MM.1S (cell line): ENCODE measurements at regions not wholly inside any gene's neighbourhood (a gene's known extent, or its start where the extent isn't known, plus 50 kb on each side); places are given as distances from the start of the nearest gene placed in this dataset.

ENCODE experiments used
- DNase-seq: peaks from one replicate; pipeline ENCODE4 v3.0.0-alpha.2; 2015
- H2AFZ ChIP-seq: fragments of 300-600 bp; sonication (generic); 2 replicates; pipeline ENCODE4 v1.6.0; 2016; ENCODE audit warnings: antibody characterized with exemption, low read length
- H3F3A ChIP-seq: fragments of 300-600 bp; sonication (generic); 2 replicates; pipeline ENCODE4 v1.6.1; 2016; ENCODE audit warnings: mild to moderate bottlenecking, antibody characterized with exemption, low read length, moderate library complexity, mixed read lengths; ENCODE audit not compliant: insufficient read depth
- H3K27ac ChIP-seq: fragments of 300-600 bp; sonication (generic); 2 replicates; pipeline ENCODE4 v1.5.1; 2016; ENCODE audit warnings: mild to moderate bottlenecking, low read length
- H3K27me3 ChIP-seq: fragments of 300-600 bp; sonication (generic); replicated peaks from 2 replicates; pipeline ENCODE4 v1.6.0; 2016; ENCODE audit warnings: low read length; ENCODE audit not compliant: insufficient read depth
- H3K36me3 ChIP-seq: fragments of 300-600 bp; sonication (generic); replicated peaks from 2 replicates; pipeline ENCODE4 v1.6.1; 2016; ENCODE audit warnings: mild to moderate bottlenecking, low read length, mixed read lengths; ENCODE audit not compliant: insufficient read depth
- H3K4me1 ChIP-seq: fragments of 300-600 bp; sonication (generic); 2 replicates; pipeline ENCODE4 v1.6.1; 2016; ENCODE audit warnings: low read length, mixed read lengths
- H3K4me2 ChIP-seq: fragments of 300-600 bp; sonication (generic); 2 replicates; pipeline ENCODE4 v1.6.0; 2016; ENCODE audit warnings: low read depth, low read length
- H3K4me3 ChIP-seq: fragments of 300-600 bp; sonication (generic); 2 replicates; pipeline ENCODE4 v1.5.1; 2016; ENCODE audit warnings: low read length, mixed read lengths
- H3K79me2 ChIP-seq: fragments of 300-600 bp; sonication (generic); 2 replicates; pipeline ENCODE4 v1.6.1; 2016; ENCODE audit warnings: mixed run types, low read length, mixed read lengths
- H3K9ac ChIP-seq: fragments of 300-600 bp; sonication (generic); 2 replicates; pipeline ENCODE4 v1.6.1; 2016; ENCODE audit warnings: low read length, mixed read lengths
- H3K9me2 ChIP-seq: fragments of 300-600 bp; sonication (generic); replicated peaks from 2 replicates; pipeline ENCODE4 v1.6.1; 2016; ENCODE audit warnings: mild to moderate bottlenecking, low read length, mixed read lengths; ENCODE audit not compliant: insufficient read depth
- H3K9me3 ChIP-seq: fragments of 300-600 bp; sonication (generic); replicated peaks from 2 replicates; pipeline ENCODE4 v1.6.1; 2016; ENCODE audit warnings: mild to moderate bottlenecking, low read length, mixed read lengths; ENCODE audit not compliant: insufficient read depth
- H4K20me1 ChIP-seq: fragments of 300-600 bp; sonication (generic); 2 replicates; pipeline ENCODE4 v1.6.1; 2016; ENCODE audit warnings: mild to moderate bottlenecking, low read length, moderate library complexity, mixed read lengths; ENCODE audit not compliant: insufficient read depth
- EZH2 ChIP-seq: fragments of 300-600 bp; sonication (generic); optimal IDR thresholded peaks from 2 replicates; pipeline ENCODE3; 2017; ENCODE audit warnings: low read depth, mild to moderate bottlenecking, antibody characterized with exemption, low read length, mixed read lengths
- EZH2phosphoT487 ChIP-seq: fragments of 300-600 bp; sonication (generic); IDR thresholded peaks from 2 replicates; pipeline ENCODE4 v1.6.1; 2018; ENCODE audit warnings: antibody characterized with exemption, low read length
- TF ChIP-seq, protein P1 (sequence below): fragments of 300-600 bp; sonication (generic); IDR thresholded peaks from 2 replicates; pipeline ENCODE4 v1.5.1; 2016; ENCODE audit warnings: antibody characterized with exemption, low read length, mixed read lengths

DNA sequence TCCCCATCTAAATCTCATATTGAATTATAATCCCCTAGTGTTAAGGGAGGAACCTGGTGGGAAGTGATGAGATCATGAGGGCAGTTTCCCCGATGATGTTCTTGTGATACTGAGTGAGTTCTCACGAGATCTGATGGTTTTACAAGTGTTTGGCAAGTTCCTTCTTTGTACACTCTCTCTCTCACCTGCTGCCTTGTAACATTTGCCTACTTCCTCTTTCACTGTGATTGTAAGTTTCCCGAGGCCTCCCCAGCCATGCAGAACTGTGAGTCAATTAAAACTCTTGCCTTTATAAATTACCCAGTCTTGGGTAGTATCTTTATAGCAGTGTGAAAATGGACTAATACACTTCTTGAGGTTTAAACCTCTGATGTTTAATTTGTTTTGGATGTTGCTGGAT lies 177.5 kb downstream of the CD8B2 start:
- TF ChIP-seq EZH2 (no peak), EZH2phosphoT487 (no peak)
- TF ChIP-seq, protein P1, sequence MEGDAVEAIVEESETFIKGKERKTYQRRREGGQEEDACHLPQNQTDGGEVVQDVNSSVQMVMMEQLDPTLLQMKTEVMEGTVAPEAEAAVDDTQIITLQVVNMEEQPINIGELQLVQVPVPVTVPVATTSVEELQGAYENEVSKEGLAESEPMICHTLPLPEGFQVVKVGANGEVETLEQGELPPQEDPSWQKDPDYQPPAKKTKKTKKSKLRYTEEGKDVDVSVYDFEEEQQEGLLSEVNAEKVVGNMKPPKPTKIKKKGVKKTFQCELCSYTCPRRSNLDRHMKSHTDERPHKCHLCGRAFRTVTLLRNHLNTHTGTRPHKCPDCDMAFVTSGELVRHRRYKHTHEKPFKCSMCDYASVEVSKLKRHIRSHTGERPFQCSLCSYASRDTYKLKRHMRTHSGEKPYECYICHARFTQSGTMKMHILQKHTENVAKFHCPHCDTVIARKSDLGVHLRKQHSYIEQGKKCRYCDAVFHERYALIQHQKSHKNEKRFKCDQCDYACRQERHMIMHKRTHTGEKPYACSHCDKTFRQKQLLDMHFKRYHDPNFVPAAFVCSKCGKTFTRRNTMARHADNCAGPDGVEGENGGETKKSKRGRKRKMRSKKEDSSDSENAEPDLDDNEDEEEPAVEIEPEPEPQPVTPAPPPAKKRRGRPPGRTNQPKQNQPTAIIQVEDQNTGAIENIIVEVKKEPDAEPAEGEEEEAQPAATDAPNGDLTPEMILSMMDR: no peak
- no peak for DNase-seq
- Histone ChIP-seq H3K27me3 (no peaks in the 10 kb centered on the region), H3K4me1 (no peaks in the 10 kb centered on the region), H3K27ac (no peak overlapping the region), H3K4me2 (no peak overlapping the region), H2AFZ (no peak overlapping the region), H3K9me3 (no peaks in the 10 kb centered on the region), H3K36me3 (no peaks in the 10 kb centered on the region), H3K9me2 (no peaks in the 10 kb centered on the region), H3K79me2 (no peaks in the 10 kb centered on the region), H3F3A (no peaks in the 10 kb centered on the region), H3K9ac (no peak overlapping the region), H4K20me1 (no peaks in the 10 kb centered on the region), H3K4me3 (no peak overlapping the region)

DNA sequence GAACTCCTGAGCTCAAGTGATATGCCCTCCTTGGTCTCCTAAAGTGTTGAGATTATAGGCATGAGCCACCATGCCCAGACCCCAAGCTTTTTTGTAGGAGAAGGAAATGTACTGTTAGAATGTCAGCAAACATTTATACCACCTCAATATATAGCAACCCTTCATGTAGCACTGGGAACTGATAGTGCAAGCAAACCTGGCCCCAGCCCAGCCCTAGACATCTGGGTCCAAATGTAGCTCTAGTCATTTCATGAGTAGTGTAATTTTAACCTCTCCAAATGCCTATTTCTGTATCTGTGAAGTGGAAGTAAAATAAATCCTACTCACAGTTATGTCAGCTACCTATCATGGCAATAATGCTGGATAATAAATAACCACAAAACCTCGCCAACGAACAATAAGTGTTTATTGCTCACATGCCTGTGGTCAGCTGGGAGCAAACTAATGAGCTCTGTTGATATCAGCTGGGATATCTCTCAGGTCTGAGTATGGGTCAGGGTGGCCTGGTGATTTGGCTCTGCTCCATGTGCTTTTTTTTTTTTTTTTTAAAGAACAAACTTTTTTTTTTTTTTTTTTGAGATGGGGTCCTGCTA lies 180.4 kb downstream of the CD8B2 start:
- Histone ChIP-seq H3F3A (no peaks in the 10 kb centered on the region), H3K4me1 (no peaks in the 10 kb centered on the region), H3K9me3 (no peaks in the 10 kb centered on the region), H4K20me1 (no peaks in the 10 kb centered on the region), H3K36me3 (no peaks in the 10 kb centered on the region), H3K79me2 (no peaks in the 10 kb centered on the region), H3K4me3 (no peak overlapping the region), H3K9ac (no peak overlapping the region), H3K4me2 (no peak overlapping the region), H3K9me2 (no peaks in the 10 kb centered on the region), H2AFZ (no peak overlapping the region), H3K27me3 (no peaks in the 10 kb centered on the region), H3K27ac (no peak overlapping the region)
- TF ChIP-seq, protein P1: no peak
- TF ChIP-seq EZH2phosphoT487 (no peak), EZH2 (no peak)
- DNase-seq: no peak

DNA sequence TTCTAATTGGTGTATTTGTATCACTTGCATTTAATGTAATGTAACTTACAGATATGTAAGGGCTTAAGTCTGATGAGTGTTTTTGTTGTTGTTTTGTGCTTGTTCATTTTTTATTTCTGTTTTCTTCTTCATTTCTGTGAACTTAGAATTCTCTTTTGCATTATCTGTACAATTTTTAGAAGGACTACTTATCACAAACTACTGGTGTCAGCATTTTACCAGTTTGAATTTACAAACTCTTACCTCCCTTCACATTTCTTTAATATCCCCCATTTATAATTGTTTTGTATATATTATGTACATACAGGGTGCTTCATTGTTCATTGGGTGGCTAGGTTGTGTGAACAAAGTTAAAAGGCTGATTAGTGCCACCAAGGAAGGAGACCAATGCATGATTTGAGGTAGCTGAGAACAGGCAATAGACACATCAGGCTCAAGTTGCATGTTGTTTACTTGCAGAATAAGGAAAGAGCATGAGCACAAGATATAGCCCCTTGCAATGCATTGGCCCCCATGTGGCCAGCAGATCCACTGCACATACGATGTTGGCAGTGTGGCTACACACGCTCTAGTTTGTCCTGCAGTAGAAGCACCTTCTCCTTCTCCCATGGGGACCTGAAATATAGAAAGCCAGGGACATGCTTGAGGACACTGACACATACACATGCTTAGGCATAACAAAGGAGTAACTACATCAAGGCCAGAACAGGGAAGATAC lies 198.2 kb downstream of the CD8B2 start:
- Histone ChIP-seq H3K36me3 (no peaks in the 10 kb centered on the region), H3K79me2 (no peaks in the 10 kb centered on the region), H3K4me2 (no peak overlapping the region), H3K9me2 (no peaks in the 10 kb centered on the region), H4K20me1 (no peaks in the 10 kb centered on the region), H3K4me3 (no peak overlapping the region), H3K27ac (no peak overlapping the region), H3K9ac (no peak overlapping the region), H3K27me3 (no peaks in the 10 kb centered on the region), H2AFZ (no peak overlapping the region), H3K9me3 (no peaks in the 10 kb centered on the region), H3F3A (no peaks in the 10 kb centered on the region), H3K4me1 (no peaks in the 10 kb centered on the region)
- TF ChIP-seq EZH2phosphoT487 (no peak), EZH2 (no peak)
- TF ChIP-seq, protein P1: no peak
- no peak for DNase-seq
